CD4-positive, alpha-beta T cell treated with Interferon alpha-2 for 1 hour (primary cell): ENCODE measurements at regions not wholly inside any gene's neighbourhood (a gene's known extent, or its start where the extent isn't known, plus 50 kb on each side); places are given as distances from the start of the nearest gene placed in this dataset.
"Not testable (repeated sequence)": the region's sequence is repeated elsewhere in the genome, so short reads cannot be mapped to it uniquely, and the experiment has no call there.

Source experiments
- DNase-seq, 2 donors: peaks; one replicate each; pipeline ENCODE4 v3.0.0-alpha.2; 2020 to 2022

- DNase-seq: no peak
These were observed 122.6 kb upstream of the FREM1 start for GRCh38 chr9:15032860-15033259.

GRCh38 chr9:15021146-15021545 lies 110.9 kb upstream of the FREM1 start:
- no peak for DNase-seq

DNA sequence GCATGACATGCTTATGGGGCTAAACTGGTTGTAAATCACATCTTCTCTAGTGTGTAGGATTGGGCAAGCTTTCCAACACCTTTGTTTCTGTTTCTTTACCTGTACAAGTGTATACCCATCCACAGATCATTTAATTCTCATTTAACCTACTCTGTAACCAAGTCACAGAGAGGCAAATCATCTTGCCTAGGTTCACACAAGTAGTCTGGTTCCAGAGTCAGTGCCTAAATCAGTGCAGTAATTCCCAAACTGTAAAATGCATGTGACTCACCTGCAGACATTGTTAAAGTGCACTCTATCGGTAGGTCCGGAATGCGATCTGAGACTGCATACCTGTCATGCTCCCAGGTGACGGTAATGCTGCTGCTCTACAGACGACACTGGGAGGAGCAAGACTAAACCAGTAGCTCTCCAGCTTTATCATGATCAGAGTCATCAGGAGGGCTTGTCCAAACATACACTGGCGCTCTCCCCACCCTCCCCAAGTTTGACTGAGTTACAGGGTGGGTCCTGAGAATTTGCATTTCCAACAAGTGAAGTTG lies 107.9 kb upstream of the FREM1 start:
- DNase-seq: no peak

GRCh38 chr9:15010581-15010980 lies 100.4 kb upstream of the FREM1 start:
- DNase-seq: no peak

DNA sequence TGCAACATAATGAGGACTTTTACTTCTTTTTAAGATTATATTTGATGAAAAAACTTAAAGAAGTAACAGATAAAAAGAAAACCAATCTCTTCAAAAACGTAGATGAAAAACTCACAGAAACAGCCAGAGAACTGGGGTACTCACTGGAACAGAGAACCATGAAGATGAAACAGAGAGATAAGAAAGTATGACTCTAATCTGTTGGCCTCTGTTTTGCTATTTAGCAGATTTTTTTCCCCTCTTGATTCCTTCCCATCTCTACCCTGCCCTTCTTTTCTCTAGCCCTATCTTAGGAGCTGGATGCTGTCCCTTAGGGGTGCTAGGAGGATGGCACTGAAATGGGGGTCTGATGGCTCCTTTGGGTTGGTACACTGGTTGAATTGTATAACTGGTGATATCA lies 97.5 kb upstream of the FREM1 start:
- DNase-seq: no peak

DNA sequence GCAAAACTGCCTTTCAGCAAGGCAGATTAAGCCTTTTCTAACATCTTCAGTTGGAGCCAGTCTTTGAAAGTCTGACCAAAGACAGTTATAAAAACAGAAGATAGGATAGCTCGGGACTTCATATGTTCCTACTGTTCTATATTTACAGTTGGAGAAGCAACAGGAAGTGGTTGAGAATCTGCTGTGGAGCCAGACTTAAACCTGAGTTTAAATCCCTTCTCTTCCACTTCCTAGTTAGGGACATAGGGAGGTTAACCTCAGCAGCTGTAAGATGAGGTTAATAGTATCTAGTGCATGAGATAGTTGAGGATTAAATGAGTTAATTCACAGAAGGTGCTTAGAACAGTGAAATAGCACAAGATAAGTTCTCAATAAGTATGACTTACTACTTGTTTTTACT lies 84.5 kb upstream of the FREM1 start:
- DNase-seq: no peak

DNA sequence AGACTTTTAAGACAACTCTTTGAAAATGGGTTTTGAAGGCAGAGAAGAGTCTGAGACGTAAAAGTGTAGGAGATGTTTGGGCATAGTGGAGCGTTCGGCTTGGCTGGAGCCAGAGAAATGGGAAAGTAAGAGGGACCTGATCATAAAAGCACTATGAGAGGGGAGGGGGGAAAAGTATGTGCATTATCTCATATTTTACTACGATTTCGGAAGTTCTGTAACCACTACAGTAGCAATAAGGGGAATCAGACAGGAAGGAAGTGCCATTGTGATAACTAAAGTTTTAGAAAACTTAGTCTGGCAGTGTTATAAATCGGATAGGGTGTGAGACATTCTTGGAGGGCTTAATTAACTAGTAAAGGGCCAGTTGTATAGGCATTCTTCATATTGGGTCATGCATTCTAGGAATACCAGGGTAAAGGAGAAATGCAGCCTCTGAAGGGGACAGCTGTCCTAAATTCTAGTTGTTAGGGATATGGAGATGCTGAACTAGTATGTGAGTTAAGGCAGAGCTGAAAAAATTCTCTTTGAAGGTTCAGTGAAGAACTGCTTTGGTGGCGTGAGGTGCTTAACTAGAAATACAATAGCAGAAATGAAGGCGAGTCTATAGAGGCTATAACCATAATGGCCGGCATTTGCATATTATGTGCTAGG lies 83.8 kb upstream of the FREM1 start:
- peak in 1 of 2 donors; percentile 59 for DNase-seq

GRCh38 chr9:14993061-14993800 lies 83.0 kb upstream of the FREM1 start:
- DNase-seq: peak; percentile 44 to 69

GRCh38 chr9:14992516-14992915 lies 82.3 kb upstream of the FREM1 start:
- peak in 1 of 2 donors; percentile 1 for DNase-seq

DNA sequence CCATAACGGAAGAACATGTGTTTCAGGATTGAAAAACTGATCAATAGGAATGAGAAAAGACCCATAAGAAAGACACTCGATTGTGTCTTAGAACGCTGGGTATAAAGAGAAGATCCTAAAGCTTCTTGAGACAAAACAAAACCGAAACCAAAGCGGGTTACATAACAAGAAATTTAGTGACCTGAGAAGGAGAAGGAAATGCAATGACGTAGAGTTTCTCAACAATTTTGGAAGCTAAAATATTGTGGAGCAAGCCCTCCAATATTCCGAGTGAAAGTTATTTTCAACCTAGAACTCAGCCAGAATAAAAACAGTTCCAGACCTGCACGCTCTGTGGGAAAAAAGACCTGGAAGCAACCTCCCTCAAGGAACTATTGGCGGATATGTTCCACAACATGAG lies 81.9 kb upstream of the FREM1 start:
- peak in 1 of 2 donors; percentile 68 for DNase-seq

DNA sequence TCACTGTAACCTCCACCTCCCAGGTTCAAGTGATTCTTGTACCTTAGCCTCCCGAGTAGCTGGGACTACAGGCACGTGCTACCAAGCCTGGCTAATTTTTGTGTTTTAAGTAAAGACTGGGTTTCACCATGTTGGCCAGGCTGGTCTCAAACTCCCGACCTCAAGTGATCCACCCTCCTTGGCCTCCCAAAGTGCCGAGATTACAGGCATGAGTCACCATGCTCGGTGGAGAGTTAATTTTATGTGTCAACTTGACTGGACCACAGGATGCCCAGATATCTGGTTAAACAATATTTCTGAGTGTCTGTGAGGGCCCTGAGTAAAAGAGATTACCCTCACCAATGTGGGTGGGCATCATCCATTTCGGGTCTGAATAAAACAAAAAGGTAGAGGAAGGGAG lies 80.4 kb upstream of the FREM1 start:
- DNase-seq: not testable (repeated sequence)

DNA sequence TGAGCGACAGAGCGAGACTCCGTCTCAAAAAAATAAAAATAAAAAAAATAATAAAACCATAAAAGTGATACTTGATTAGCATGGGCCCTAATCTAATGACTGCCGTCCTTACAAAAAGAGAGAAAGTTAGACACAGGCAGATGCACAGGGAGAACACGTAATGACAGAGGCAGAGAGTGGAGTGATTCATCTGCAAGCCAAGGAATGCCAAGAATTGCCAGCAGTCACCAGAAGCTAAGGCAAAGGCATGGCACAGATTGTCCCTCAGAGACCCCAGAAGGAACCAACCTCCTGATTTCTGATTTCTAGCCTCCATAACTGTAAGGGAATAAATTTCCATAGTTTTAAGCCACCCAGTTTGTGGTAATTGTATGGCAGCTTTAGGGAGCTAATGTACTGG lies 79.6 kb upstream of the FREM1 start:
- no peak for DNase-seq

DNA sequence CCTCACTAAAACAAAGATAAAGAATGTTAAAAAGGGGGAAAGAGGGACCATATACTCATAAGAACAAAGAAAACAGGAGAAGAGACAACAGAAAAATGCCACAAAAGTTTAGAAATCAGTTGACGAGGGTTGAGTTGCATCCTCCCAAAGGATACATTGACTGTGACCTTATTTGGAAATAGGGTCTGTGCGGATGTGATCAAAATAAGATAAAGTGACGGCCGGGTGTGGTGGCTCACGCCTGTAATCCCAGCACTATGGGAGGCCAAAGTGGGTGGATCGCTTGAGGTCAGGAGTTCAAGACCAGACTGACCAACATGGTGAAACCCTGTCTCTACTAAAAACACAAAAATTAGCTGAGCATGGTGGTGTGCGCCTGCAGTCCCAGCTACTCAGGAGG lies 79.1 kb upstream of the FREM1 start:
- DNase-seq: not testable (repeated sequence)

- no peak for DNase-seq
These were observed 77.6 kb upstream of the FREM1 start for GRCh38 chr9:14987858-14988257.

DNA sequence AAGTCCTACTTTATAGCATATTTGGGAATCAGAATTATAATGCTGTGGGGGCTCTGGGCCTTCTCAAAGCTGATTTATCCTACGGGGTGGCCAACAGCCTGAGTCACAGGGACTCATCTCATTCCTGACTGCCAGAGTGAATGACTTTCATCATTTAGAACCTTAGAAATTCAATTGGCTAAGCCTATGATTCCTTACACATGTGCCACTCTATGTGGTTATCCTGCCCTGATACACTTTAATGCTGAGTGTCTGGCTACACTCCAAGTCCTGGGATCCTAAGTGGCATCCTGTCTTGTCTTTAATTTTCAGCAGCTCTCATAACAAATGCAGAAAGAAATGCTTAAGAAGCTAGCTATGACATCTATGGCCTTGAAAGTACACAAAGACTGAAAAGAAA lies 75.2 kb upstream of the FREM1 start:
- no peak for DNase-seq

DNA sequence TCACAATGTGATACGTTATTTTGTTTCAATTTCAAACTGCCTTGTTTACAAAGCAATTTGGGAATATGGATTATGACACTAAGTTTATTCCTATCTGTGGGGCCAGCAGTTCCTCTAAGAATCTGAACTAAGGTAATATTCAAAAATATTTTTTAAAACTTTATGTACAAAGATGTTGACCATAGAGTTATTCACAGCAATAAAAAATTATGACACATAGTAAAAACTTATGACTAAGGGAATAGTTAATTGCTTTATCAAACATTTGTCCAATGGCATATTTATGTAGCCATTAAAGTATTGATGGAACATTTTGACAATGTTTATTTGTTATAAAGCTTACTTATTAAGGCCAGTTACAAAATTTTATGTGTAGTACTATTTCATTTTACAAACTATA lies 73.4 kb upstream of the FREM1 start:
- DNase-seq: no peak

- DNase-seq: no peak
These were observed 71.2 kb upstream of the FREM1 start for GRCh38 chr9:14981291-14981950.

GRCh38 chr9:14978022-14979000 lies 68.1 kb upstream of the FREM1 start:
- DNase-seq: no peak

DNA sequence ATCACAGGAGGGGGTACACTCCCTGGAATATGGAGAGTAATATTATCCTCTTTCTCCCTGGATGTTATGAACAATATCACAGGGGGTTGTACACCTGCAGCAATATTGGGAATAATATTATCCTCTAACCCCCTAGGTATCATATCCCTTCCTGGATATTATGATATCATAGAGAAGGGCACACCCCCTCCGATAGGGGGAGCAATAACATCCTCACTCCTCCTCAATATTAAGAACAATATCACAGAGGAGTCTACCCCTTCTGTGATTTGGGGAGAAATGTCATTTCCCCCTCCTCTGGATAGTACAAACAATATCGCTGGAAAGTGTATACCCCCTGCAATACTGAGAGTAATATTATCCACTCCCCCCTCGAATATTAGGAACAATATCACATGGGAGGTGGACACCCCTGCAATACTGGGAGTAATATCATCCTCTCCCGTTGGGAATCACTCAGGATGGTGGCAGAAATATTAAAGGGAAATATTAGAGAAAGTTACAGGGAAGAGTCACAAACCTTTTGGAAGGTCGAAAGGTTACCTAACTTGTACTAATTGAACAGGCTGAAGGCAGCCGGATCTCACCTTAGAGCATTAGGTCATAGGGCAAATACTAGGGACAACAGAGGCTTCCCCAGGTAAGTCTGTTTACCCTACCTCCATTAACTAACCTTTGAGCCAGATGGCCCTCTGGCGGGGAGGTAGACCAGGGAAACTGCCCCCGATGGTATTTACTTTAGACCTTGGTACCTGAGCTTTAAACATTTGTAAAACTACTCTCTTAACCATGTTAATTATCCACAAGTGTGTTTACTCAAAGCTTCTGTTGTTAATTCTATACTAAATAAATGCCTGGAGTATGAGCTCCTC lies 57.5 kb upstream of the FREM1 start:
- DNase-seq: no peak

- no peak for DNase-seq
These were observed 52.1 kb upstream of the FREM1 start for GRCh38 chr9:14962193-14962882.
